Panc1 (cell line): ENCODE measurements at regions not wholly inside any gene's neighbourhood (a gene's known extent, or its start where the extent isn't known, plus 50 kb on each side); places are given as distances from the start of the nearest gene placed in this dataset.
"Not testable (repeated sequence)": the region's sequence is repeated elsewhere in the genome, so short reads cannot be mapped to it uniquely, and the experiment has no call there.

Source experiments
- CTCF ChIP-seq: fragments of 450-650 bp; IDR thresholded peaks from 2 replicates; pipeline ENCODE4 v1.5.1; 2017; ENCODE audit warnings: mild to moderate bottlenecking
- POLR2AphosphoS5 ChIP-seq: IDR thresholded peaks from 2 replicates; pipeline ENCODE4 v1.6.1; 2012; ENCODE audit warnings: mild to moderate bottlenecking, low read depth, low read length, moderate library complexity

GRCh38 chr2:87483093-87483680 lies 264.7 kb upstream of the PLGLB2 start:
- not testable (repeated sequence) for TF ChIP-seq POLR2AphosphoS5, CTCF
